Activated T-helper 1 cell treated with anti-CD3 and anti-CD28 coated beads, Interleukin-12 subunit alpha, Interleukin-12 subunit beta, Interleukin-2, Interleukin-4 antibody, amounts not matched to agents 30 ng/mL and 10 ng/mL and 1 ng/mL, durations not matched to agents 14 hours and 24 hours and 36 hours (primary cell): ENCODE measurements at regions not wholly inside any gene's neighbourhood (a gene's known extent, or its start where the extent isn't known, plus 50 kb on each side); places are given as distances from the start of the nearest gene placed in this dataset.

ENCODE experiments used
- DNase-seq: peaks from one replicate; pipeline ENCODE4 v3.0.0; 2021; ENCODE audit warnings: low spot score
- H3K27ac Mint-ChIP-seq: one replicate; pipeline ENCODE4 v1.8.0; 2021; ENCODE audit warnings: mild to moderate bottlenecking, mixed read lengths
- H3K27me3 Mint-ChIP-seq: one replicate; pipeline ENCODE4 v1.8.0; 2022; ENCODE audit warnings: mild to moderate bottlenecking, moderate library complexity, mixed read lengths; ENCODE audit not compliant: insufficient read depth
- H3K36me3 Mint-ChIP-seq: one replicate; pipeline ENCODE4 v1.8.0; 2021; ENCODE audit warnings: low read depth, mixed read lengths
- H3K4me1 Mint-ChIP-seq: one replicate; pipeline ENCODE4 v1.8.0; 2021; ENCODE audit warnings: low read depth, mixed read lengths
- H3K4me3 Mint-ChIP-seq: one replicate; pipeline ENCODE4 v1.8.0; 2021; ENCODE audit warnings: mild to moderate bottlenecking, moderate library complexity, mixed read lengths
- H3K9me3 Mint-ChIP-seq: one replicate; pipeline ENCODE4 v1.8.0; 2021; ENCODE audit warnings: mixed read lengths
- intact Hi-C: fragments of 100-400 bp; cut with micrococcal nuclease; formaldehyde crosslinking; loops from one replicate; pipeline ENCODE4 v1.15.1; 2024

GRCh38 chr5:147068998-147069397 is 165.8 kb upstream of the STK32A start:
- H3K4me1 Mint-ChIP-seq, result peaks cover 9% of the 10 kb centered on the region
- H3K4me3 Mint-ChIP-seq, result no peak overlapping the region
- DNase-seq, result no peak
- intact Hi-C loops, result no loop called here
- no peaks in the 10 kb centered on the region for H3K36me3 Mint-ChIP-seq
- no peaks in the 10 kb centered on the region for H3K27me3 Mint-ChIP-seq
- no peak overlapping the region for H3K27ac Mint-ChIP-seq
- H3K9me3 Mint-ChIP-seq, result peaks cover 6% of the 10 kb centered on the region

- Mint-ChIP-seq H3K4me1 (no peaks in the 10 kb centered on the region), H3K9me3 (peaks cover under 1% of the 10 kb centered on the region), H3K27me3 (no peaks in the 10 kb centered on the region), H3K27ac (no peak overlapping the region), H3K4me3 (no peak overlapping the region), H3K36me3 (no peaks in the 10 kb centered on the region)
- intact Hi-C loops, result no loop called here
- no peak for DNase-seq
Observed at GRCh38 chr5:147072622-147073021, 162.2 kb upstream of the STK32A start.

GRCh38 chr5:147073098-147073497 is 161.7 kb upstream of the STK32A start:
- Mint-ChIP-seq H3K27ac (no peak overlapping the region), H3K4me3 (no peak overlapping the region), H3K4me1 (no peaks in the 10 kb centered on the region), H3K27me3 (no peaks in the 10 kb centered on the region), H3K36me3 (no peaks in the 10 kb centered on the region), H3K9me3 (no peaks in the 10 kb centered on the region)
- intact Hi-C loops, result no loop called here
- no peak for DNase-seq

GRCh38 chr5:147075187-147075586 is 159.6 kb upstream of the STK32A start:
- Mint-ChIP-seq H3K27me3 (no peaks in the 10 kb centered on the region), H3K27ac (no peak overlapping the region), H3K9me3 (no peaks in the 10 kb centered on the region), H3K36me3 (no peaks in the 10 kb centered on the region), H3K4me3 (no peak overlapping the region), H3K4me1 (no peaks in the 10 kb centered on the region)
- intact Hi-C loops, result no loop called here
- no peak for DNase-seq

- H3K9me3 Mint-ChIP-seq, result no peaks in the 10 kb centered on the region
Observed at GRCh38 chr5:147080391-147080790, 154.4 kb upstream of the STK32A start.

GRCh38 chr5:147081311-147081764 is 153.5 kb upstream of the STK32A start:
- H3K36me3 Mint-ChIP-seq, result no peaks in the 10 kb centered on the region
- H3K27me3 Mint-ChIP-seq, result no peaks in the 10 kb centered on the region
- DNase-seq, result no peak
- H3K4me3 Mint-ChIP-seq, result no peak overlapping the region
- no peak overlapping the region for H3K27ac Mint-ChIP-seq
- no peaks in the 10 kb centered on the region for H3K9me3 Mint-ChIP-seq
- intact Hi-C loops, result no loop called here
- H3K4me1 Mint-ChIP-seq, result no peaks in the 10 kb centered on the region

More at GRCh38 chr5:147080391-147080790, 154.4 kb upstream of the STK32A start:
- Mint-ChIP-seq H3K4me3 (no peak overlapping the region), H3K27me3 (no peaks in the 10 kb centered on the region), H3K27ac (no peak overlapping the region), H3K4me1 (no peaks in the 10 kb centered on the region), H3K36me3 (no peaks in the 10 kb centered on the region)
- intact Hi-C loops, result no loop called here
- no peak for DNase-seq

- H3K9me3 Mint-ChIP-seq, result no peaks in the 10 kb centered on the region
- intact Hi-C loops, result no loop called here
- H3K27ac Mint-ChIP-seq, result no peak overlapping the region
- H3K27me3 Mint-ChIP-seq, result no peaks in the 10 kb centered on the region
- no peaks in the 10 kb centered on the region for H3K4me1 Mint-ChIP-seq
- H3K4me3 Mint-ChIP-seq, result no peak overlapping the region
- no peaks in the 10 kb centered on the region for H3K36me3 Mint-ChIP-seq
- DNase-seq, result no peak
Observed at GRCh38 chr5:147084702-147085101, 150.1 kb upstream of the STK32A start.

- intact Hi-C loops, result no loop called here
Observed at GRCh38 chr5:147085409-147085808, 149.4 kb upstream of the STK32A start.

GRCh38 chr5:147092044-147092443 is 142.8 kb upstream of the STK32A start:
- intact Hi-C loops, result no loop called here
- no peak overlapping the region for H3K27ac Mint-ChIP-seq
- no peaks in the 10 kb centered on the region for H3K4me1 Mint-ChIP-seq
- no peaks in the 10 kb centered on the region for H3K9me3 Mint-ChIP-seq
- H3K27me3 Mint-ChIP-seq, result no peaks in the 10 kb centered on the region
- H3K36me3 Mint-ChIP-seq, result no peaks in the 10 kb centered on the region
- no peak overlapping the region for H3K4me3 Mint-ChIP-seq
- no peak for DNase-seq

More at GRCh38 chr5:147085409-147085808, 149.4 kb upstream of the STK32A start:
- Mint-ChIP-seq H3K9me3 (no peaks in the 10 kb centered on the region), H3K4me3 (no peak overlapping the region), H3K4me1 (no peaks in the 10 kb centered on the region), H3K27me3 (no peaks in the 10 kb centered on the region), H3K36me3 (no peaks in the 10 kb centered on the region), H3K27ac (no peak overlapping the region)
- no peak for DNase-seq

GRCh38 chr5:147093138-147093537 is 141.7 kb upstream of the STK32A start:
- Mint-ChIP-seq H3K27ac (no peak overlapping the region), H3K4me3 (no peak overlapping the region), H3K27me3 (no peaks in the 10 kb centered on the region), H3K36me3 (no peaks in the 10 kb centered on the region), H3K4me1 (no peaks in the 10 kb centered on the region), H3K9me3 (no peaks in the 10 kb centered on the region)
- intact Hi-C loops, result no loop called here
- DNase-seq, result no peak

GRCh38 chr5:147095740-147096139 is 139.1 kb upstream of the STK32A start:
- H3K9me3 Mint-ChIP-seq, result no peaks in the 10 kb centered on the region
- H3K36me3 Mint-ChIP-seq, result no peaks in the 10 kb centered on the region
- no peak for DNase-seq
- H3K4me1 Mint-ChIP-seq, result no peaks in the 10 kb centered on the region
- intact Hi-C loops, result no loop called here
- no peak overlapping the region for H3K4me3 Mint-ChIP-seq
- no peaks in the 10 kb centered on the region for H3K27me3 Mint-ChIP-seq
- no peak overlapping the region for H3K27ac Mint-ChIP-seq

- Mint-ChIP-seq H3K4me1 (no peaks in the 10 kb centered on the region), H3K4me3 (no peak overlapping the region), H3K36me3 (no peaks in the 10 kb centered on the region), H3K27ac (no peak overlapping the region), H3K9me3 (no peaks in the 10 kb centered on the region), H3K27me3 (no peaks in the 10 kb centered on the region)
- intact Hi-C loops, result loop anchor here (1.0 kb wide), 1 partner anchor 91 kb away; no protein-coding TSS in a partner anchor
- DNase-seq, result no peak
Observed at GRCh38 chr5:147098233-147098790, 136.5 kb upstream of the STK32A start.

- Mint-ChIP-seq H3K27me3 (no peaks in the 10 kb centered on the region), H3K36me3 (no peaks in the 10 kb centered on the region)
- intact Hi-C loops, result no loop called here
Observed at GRCh38 chr5:147101659-147102369, 133.0 kb upstream of the STK32A start.

More at GRCh38 chr5:147101659-147102369, 133.0 kb upstream of the STK32A start:
- no peak overlapping the region for H3K27ac Mint-ChIP-seq
- no peaks in the 10 kb centered on the region for H3K4me1 Mint-ChIP-seq
- no peak for DNase-seq
- H3K9me3 Mint-ChIP-seq, result no peaks in the 10 kb centered on the region
- H3K4me3 Mint-ChIP-seq, result no peak overlapping the region
